Epithelial cell of proximal tubule (primary cell): ENCODE measurements at regions not wholly inside any gene's neighbourhood (a gene's known extent, or its start where the extent isn't known, plus 50 kb on each side); places are given as distances from the start of the nearest gene placed in this dataset.

Experiments
- DNase-seq: peaks from one replicate; pipeline ENCODE4 v3.0.0-alpha.2; 2011; ENCODE audit warnings: low read depth
- H3K4me3 ChIP-seq: 2 replicates; pipeline ENCODE4 v1.5.1; 2011; ENCODE audit warnings: low read depth, mild to moderate bottlenecking, low read length
- TF ChIP-seq, protein P1 (sequence below): conservative IDR thresholded peaks from 2 replicates; pipeline ENCODE4 v1.5.1; 2012; ENCODE audit warnings: low read depth, mild to moderate bottlenecking, low read length

DNA sequence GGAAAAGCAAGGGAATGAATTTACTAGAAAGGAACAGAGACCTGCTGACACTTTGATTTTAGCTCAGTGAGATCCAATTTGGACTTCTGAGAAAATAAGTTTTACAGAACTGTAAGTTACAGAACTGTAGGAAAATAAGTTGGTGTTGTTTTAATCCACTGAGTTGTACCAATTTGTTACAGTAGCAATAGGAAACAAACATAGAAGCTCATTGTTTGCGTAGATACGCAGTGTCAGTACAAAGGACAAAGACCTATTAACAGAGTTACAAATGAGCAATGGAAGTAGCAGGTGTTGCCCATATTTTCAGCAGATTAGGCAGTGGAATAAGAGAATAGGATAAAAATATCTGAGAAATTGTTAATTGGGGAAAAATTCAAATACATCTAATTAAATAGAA is 385.8 kb upstream of the CNTN6 start:
- no peak overlapping the region for H3K4me3 ChIP-seq
- no peak for DNase-seq
- TF ChIP-seq, protein P1, sequence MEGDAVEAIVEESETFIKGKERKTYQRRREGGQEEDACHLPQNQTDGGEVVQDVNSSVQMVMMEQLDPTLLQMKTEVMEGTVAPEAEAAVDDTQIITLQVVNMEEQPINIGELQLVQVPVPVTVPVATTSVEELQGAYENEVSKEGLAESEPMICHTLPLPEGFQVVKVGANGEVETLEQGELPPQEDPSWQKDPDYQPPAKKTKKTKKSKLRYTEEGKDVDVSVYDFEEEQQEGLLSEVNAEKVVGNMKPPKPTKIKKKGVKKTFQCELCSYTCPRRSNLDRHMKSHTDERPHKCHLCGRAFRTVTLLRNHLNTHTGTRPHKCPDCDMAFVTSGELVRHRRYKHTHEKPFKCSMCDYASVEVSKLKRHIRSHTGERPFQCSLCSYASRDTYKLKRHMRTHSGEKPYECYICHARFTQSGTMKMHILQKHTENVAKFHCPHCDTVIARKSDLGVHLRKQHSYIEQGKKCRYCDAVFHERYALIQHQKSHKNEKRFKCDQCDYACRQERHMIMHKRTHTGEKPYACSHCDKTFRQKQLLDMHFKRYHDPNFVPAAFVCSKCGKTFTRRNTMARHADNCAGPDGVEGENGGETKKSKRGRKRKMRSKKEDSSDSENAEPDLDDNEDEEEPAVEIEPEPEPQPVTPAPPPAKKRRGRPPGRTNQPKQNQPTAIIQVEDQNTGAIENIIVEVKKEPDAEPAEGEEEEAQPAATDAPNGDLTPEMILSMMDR: no peak

DNA sequence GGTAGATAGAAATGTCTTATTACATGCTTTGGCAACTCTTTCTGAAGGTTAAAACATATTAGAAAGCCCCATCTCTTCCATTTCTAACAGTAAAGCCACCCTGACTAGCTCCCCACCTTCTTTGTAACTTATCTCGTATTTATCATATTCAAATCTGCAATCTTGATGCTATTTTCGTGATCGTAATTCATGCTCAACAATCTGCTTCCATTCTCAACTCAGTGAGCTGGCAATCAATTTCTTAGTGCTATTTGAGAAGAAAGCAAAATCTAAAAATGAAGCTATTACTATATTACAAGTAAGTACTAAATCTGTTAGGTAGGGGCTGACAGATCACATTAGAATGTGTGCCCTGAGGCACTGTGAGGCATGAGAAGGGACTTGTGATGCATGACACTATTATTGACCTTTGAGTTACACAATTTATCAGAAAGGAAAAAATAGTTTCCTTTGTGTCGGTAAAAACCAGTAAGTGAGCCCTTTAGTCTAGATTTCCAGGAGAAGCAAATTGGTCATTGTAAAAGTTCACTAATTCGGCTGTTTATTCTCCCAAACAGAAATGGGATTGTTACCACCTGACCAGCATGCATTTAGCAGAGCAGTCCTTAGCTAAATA is 379.7 kb upstream of the CNTN6 start:
- DNase-seq: peak; percentile 26
- TF ChIP-seq, protein P1: no peak
- no peak overlapping the region for H3K4me3 ChIP-seq

DNA sequence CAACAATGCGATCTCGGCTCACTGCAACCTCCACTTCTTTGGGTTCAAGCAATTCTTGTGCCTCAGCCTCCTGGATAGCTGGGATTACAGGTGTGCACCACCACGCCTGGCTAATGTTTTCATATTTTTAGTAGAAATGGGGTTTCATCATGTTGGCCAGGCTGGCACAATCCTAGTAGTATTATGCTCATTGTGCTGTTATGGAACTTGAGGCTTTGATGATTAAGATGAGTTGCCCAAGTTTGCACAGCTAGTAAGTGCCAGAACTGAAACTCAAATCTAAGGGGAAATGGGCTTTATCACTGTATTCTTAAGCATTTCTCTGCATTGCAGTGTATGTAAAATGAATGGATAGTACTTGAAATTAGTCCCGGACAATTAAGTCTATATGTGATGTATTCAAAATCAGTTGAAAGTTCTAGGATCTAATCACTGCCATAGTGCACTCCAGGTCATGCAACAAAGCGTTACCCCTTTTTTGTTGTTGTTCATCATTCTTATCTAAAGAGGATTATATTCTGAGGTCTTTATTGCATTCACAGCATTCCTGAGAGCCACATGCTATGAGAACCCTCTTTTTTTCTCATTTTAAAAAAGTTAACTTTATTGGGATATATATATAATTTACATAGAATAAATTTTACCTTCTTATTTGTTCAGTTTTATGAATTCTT is 378.7 kb upstream of the CNTN6 start:
- TF ChIP-seq, protein P1: no peak
- H3K4me3 ChIP-seq: no peak overlapping the region
- no peak for DNase-seq

DNA sequence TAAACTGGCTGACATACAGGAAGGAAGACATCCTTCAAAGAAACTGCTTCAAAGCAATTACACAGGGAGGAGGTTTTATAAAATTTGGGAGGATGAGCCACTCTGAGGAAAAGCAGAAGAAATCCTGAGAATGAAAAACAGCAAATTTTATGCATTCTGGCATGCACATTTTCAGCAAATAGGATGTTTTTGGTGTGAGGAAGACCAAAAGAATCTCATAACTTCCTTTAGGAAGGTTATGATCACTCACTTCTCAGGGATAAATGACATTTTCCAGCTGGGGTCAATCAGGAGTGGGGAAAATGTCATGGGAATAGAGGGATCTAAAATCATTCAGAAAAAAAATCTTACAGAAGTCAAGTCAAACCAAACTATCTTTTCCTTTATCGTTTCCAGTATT is 371.7 kb upstream of the CNTN6 start:
- no peak for DNase-seq
- H3K4me3 ChIP-seq: no peak overlapping the region
- TF ChIP-seq, protein P1: no peak

DNA sequence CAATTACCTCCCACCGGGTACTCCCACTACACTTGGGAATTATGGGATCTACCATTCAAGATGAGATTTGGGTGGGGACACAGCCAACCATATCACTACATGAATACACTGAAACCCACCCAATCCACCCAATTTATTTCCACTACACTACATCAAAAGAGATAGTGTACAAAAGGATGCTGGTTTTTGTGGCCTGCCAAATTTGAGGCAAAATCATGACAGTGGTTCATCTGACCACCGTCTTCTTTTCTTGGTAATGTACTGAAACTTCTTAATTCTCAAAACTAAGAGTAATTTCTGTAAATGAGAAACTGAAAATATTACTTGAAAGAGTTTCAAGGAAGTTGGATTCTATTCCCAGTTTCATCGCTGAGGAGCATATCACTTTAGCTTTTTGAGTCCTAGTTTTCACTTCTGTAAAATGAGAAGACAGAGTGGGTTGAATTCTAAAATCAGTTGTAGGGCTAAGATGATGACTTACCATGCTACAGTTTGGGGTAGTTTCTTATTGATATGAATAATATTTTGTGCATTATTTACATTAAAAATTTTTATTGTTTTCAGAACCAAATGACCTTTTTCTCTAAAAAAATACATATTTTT is 360.4 kb upstream of the CNTN6 start:
- TF ChIP-seq, protein P1: no peak
- DNase-seq: no peak
- H3K4me3 ChIP-seq: no peak overlapping the region

DNA sequence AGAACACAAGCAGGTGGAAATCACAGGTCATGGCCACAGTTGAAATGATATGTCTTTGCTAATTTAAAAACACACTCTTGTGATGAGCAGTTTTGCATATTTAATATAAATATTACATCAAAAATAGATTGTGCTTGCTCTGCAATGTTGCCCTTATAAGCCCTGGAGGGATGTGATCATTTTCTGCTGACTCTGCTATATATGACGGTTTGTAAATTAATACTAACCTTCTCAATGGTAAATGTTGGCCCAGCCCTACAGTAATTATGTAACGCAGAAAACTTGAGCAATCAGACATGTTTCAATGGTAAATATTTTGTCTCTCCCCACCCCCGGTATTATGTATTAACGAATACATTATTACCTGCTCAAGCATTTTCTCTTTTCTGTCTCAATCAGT is 359.5 kb upstream of the CNTN6 start:
- TF ChIP-seq, protein P1: no peak
- no peak for DNase-seq
- H3K4me3 ChIP-seq: no peak overlapping the region
